Mesenchymal stem cell (in vitro differentiated cells and primary cell): ENCODE measurements at regions not wholly inside any gene's neighbourhood (a gene's known extent, or its start where the extent isn't known, plus 50 kb on each side); places are given as distances from the start of the nearest gene placed in this dataset.

Source experiments
- DNase-seq: peaks from one replicate; pipeline ENCODE4 v3.0.0-alpha.2; 2013
- H2AFZ ChIP-seq: one replicate; pipeline ENCODE4 v1.6.1; 2013; ENCODE audit warnings: low read depth, mild to moderate bottlenecking, control low read depth, inconsistent platforms, low read length, moderate library complexity
- H2AK5ac ChIP-seq: 2 replicates; pipeline ENCODE4 v1.6.1; 2013; ENCODE audit warnings: low read length, moderate library complexity, mild to moderate bottlenecking, inconsistent platforms; ENCODE audit not compliant: severe bottlenecking
- H2BK120ac ChIP-seq: one replicate; pipeline ENCODE4 v1.6.1; 2013; ENCODE audit warnings: low read depth, mild to moderate bottlenecking, inconsistent platforms, low read length, moderate library complexity
- H2BK12ac ChIP-seq, 2 experiments: one replicate each; pipeline ENCODE4 v1.6.1; 2013; ENCODE audit warnings: inconsistent platforms in 2 of 2, low read length in 2 of 2, mild to moderate bottlenecking in 2 of 2, moderate library complexity in 2 of 2, control low read depth in 1 of 2
- H2BK15ac ChIP-seq: one replicate; pipeline ENCODE4 v1.6.1; 2013; ENCODE audit warnings: mild to moderate bottlenecking, low read depth, inconsistent platforms; ENCODE audit not compliant: poor library complexity, severe bottlenecking
- H2BK5ac ChIP-seq: 2 replicates; pipeline ENCODE4 v1.6.1; 2013; ENCODE audit warnings: low read depth, mild to moderate bottlenecking, low read length, control low read depth, inconsistent platforms; ENCODE audit not compliant: poor library complexity, severe bottlenecking
- H3K14ac ChIP-seq, 2 experiments: one replicate each; pipeline ENCODE4 v1.6.1; 2013; ENCODE audit warnings: inconsistent platforms in 2 of 2, low read length in 2 of 2, control low read depth in 1 of 2, mild to moderate bottlenecking in 1 of 2, moderate library complexity in 1 of 2
- H3K18ac ChIP-seq, 2 experiments: one replicate each; pipeline ENCODE4 v1.6.1; 2013; ENCODE audit warnings: inconsistent platforms in 2 of 2, low read length in 2 of 2, control low read depth in 1 of 2, low read depth in 1 of 2, mild to moderate bottlenecking in 1 of 2
- H3K23ac ChIP-seq, 2 experiments: one replicate each; pipeline ENCODE4 v1.6.1; 2013; ENCODE audit warnings: inconsistent platforms in 2 of 2, low read length in 2 of 2, mild to moderate bottlenecking in 2 of 2, moderate library complexity in 2 of 2, control low read depth in 1 of 2
- H3K27ac ChIP-seq: 2 replicates; pipeline ENCODE4 v1.5.1; 2013; ENCODE audit warnings: mild to moderate bottlenecking, moderate library complexity, low read length, control low read depth, inconsistent platforms; ENCODE audit not compliant: poor library complexity, severe bottlenecking
- H3K27me3 ChIP-seq, 2 experiments: 2 replicates each; pipeline versions ENCODE4 v1.6.1 to v1.7.0; 2013; ENCODE audit warnings: low read length in 2 of 2, mild to moderate bottlenecking in 2 of 2, moderate library complexity in 2 of 2, control low read depth in 1 of 2, inconsistent platforms in 1 of 2; ENCODE audit not compliant: control insufficient read depth in 1 of 2, insufficient read depth in 1 of 2
- H3K36me3 ChIP-seq, 2 experiments: 2 replicates each; pipeline versions ENCODE4 v1.6.1 to v1.7.0; 2013; ENCODE audit warnings: low read length in 2 of 2, control low read depth in 1 of 2, inconsistent platforms in 1 of 2, low read depth in 1 of 2, mild to moderate bottlenecking in 1 of 2; ENCODE audit not compliant: insufficient read depth in 2 of 2, control insufficient read depth in 1 of 2
- H3K4ac ChIP-seq, 2 experiments: one replicate each; pipeline ENCODE4 v1.6.1; 2013; ENCODE audit warnings: inconsistent platforms in 2 of 2, low read length in 2 of 2, mild to moderate bottlenecking in 2 of 2, moderate library complexity in 2 of 2, control low read depth in 1 of 2, low read depth in 1 of 2
- H3K4me1 ChIP-seq: 2 replicates; pipeline ENCODE4 v1.6.1; 2013; ENCODE audit warnings: low read depth, low read length, control low read depth; ENCODE audit not compliant: control insufficient read depth, insufficient read depth
- H3K4me2 ChIP-seq: 2 replicates; pipeline ENCODE4 v1.6.1; 2013; ENCODE audit warnings: low read length, mild to moderate bottlenecking, inconsistent platforms; ENCODE audit not compliant: poor library complexity, severe bottlenecking
- H3K4me3 ChIP-seq, 2 experiments: 2 replicates each; pipeline versions ENCODE4 v1.5.1 to v1.7.0; 2013; ENCODE audit warnings: low read length in 2 of 2, mild to moderate bottlenecking in 2 of 2, control low read depth in 1 of 2, low read depth in 1 of 2; ENCODE audit not compliant: insufficient read depth in 1 of 2
- H3K79me1 ChIP-seq: replicated peaks from 2 replicates; pipeline ENCODE4 v1.6.1; 2013; ENCODE audit warnings: mild to moderate bottlenecking, control low read depth, low read length, inconsistent platforms; ENCODE audit not compliant: poor library complexity, severe bottlenecking
- H3K9ac ChIP-seq: 2 replicates; pipeline ENCODE4 v1.7.0; 2013; ENCODE audit warnings: mild to moderate bottlenecking, low read length, moderate library complexity
- H3K9me3 ChIP-seq: 2 replicates; pipeline ENCODE4 v1.7.0; 2013; ENCODE audit warnings: mild to moderate bottlenecking, low read length; ENCODE audit not compliant: control insufficient read depth
- H4K8ac ChIP-seq: one replicate; pipeline ENCODE4 v1.6.1; 2013; ENCODE audit warnings: inconsistent platforms, mild to moderate bottlenecking, low read length, moderate library complexity
- H4K91ac ChIP-seq: one replicate; pipeline ENCODE4 v1.6.1; 2013; ENCODE audit warnings: mild to moderate bottlenecking, low read length, inconsistent platforms
- WGBS: methylation state at CpG from one replicate; pipeline ENCODE4 v1.1.7; 2013; ENCODE audit warnings: mixed read lengths; 5-methylcytosine and 5-hydroxymethylcytosine counted together

GRCh38 chr3:80366808-80367548, 599.2 kb upstream of the ROBO1 start:
- Histone ChIP-seq H3K4ac (no peak overlapping the region), H3K4me3 (no peak overlapping the region), H3K23ac (no peak overlapping the region), H3K9me3 (no peaks in the 10 kb centered on the region), H3K18ac (no peak overlapping the region), H4K8ac (no peak overlapping the region), H2BK15ac (no peak overlapping the region), H2BK12ac (no peak overlapping the region), H4K91ac (no peak overlapping the region), H3K4me1 (no peaks in the 10 kb centered on the region), H2AK5ac (no peak overlapping the region), H3K14ac (no peak overlapping the region), H3K4me2 (no peak overlapping the region), H3K36me3 (no peaks in the 10 kb centered on the region), H3K9ac (no peak overlapping the region), H3K79me1 (no peaks in the 10 kb centered on the region), H3K27ac (no peak overlapping the region), H2BK5ac (no peak overlapping the region), H3K27me3 (no peaks in the 10 kb centered on the region), H2AFZ (no peak overlapping the region), H2BK120ac (no peak overlapping the region)
- DNase-seq, result no peak
- WGBS, result 78% methylated on average over 9 of the region's 9 CpGs

GRCh38 chr3:80357761-80358160, 590.0 kb upstream of the ROBO1 start:
- H3K23ac ChIP-seq, result no peak overlapping the region
- no peak overlapping the region for H2BK120ac ChIP-seq
- no peaks in the 10 kb centered on the region for H3K4me1 ChIP-seq
- no peak overlapping the region for H2BK12ac ChIP-seq
- H3K18ac ChIP-seq, result no peak overlapping the region
- no peak overlapping the region for H2AK5ac ChIP-seq
- DNase-seq, result no peak
- H2AFZ ChIP-seq, result no peak overlapping the region
- H3K4ac ChIP-seq, result no peak overlapping the region
- no peak overlapping the region for H4K8ac ChIP-seq
- H3K27me3 ChIP-seq, result no peaks in the 10 kb centered on the region
- no peak overlapping the region for H3K4me2 ChIP-seq
- H3K9ac ChIP-seq, result no peak overlapping the region
- H3K36me3 ChIP-seq, result no peaks in the 10 kb centered on the region
- no peak overlapping the region for H2BK5ac ChIP-seq
- no peak overlapping the region for H3K4me3 ChIP-seq
- no peaks in the 10 kb centered on the region for H3K9me3 ChIP-seq
- H3K27ac ChIP-seq, result no peak overlapping the region
- no peak overlapping the region for H4K91ac ChIP-seq
- no peak overlapping the region for H2BK15ac ChIP-seq
- H3K79me1 ChIP-seq, result no peaks in the 10 kb centered on the region
- H3K14ac ChIP-seq, result no peak overlapping the region

DNA sequence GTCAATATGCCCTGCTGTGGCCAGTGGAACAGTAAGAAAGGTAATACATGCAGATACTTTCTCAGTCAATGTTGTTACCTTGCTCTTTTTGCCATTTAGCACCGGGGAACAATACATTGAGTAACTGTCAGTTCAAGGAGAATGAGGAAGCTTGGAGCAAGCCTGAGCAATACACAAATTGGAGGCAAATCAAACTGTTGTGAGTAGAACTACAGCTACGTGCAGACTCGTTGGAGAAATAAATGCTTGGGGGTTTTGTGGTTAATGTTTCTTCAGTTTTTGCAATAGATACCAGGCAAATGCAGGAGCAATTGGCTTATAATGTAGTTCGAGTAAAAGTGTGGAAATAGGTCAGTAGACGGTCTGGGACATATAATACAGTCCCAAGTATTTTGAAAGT, 587.3 kb upstream of the ROBO1 start:
- Histone ChIP-seq H3K27ac (no peak overlapping the region), H3K9ac (no peak overlapping the region), H3K4me2 (no peak overlapping the region), H3K79me1 (no peaks in the 10 kb centered on the region), H3K4ac (no peak overlapping the region), H2BK120ac (no peak overlapping the region), H3K9me3 (no peaks in the 10 kb centered on the region), H2BK12ac (no peak overlapping the region), H2BK15ac (no peak overlapping the region), H3K14ac (no peak overlapping the region), H4K8ac (no peak overlapping the region), H4K91ac (no peak overlapping the region), H2BK5ac (no peak overlapping the region), H3K4me1 (no peaks in the 10 kb centered on the region), H2AK5ac (no peak overlapping the region), H3K18ac (no peak overlapping the region), H3K4me3 (no peak overlapping the region), H2AFZ (no peak overlapping the region), H3K36me3 (no peaks in the 10 kb centered on the region), H3K23ac (no peak overlapping the region), H3K27me3 (no peaks in the 10 kb centered on the region)
- WGBS, result 74% methylated on average over 5 of the region's 5 CpGs
- no peak for DNase-seq

- DNase-seq, result no peak
- H3K14ac ChIP-seq, result no peak overlapping the region
- H4K8ac ChIP-seq, result no peak overlapping the region
- no peak overlapping the region for H3K27ac ChIP-seq
- H3K4me1 ChIP-seq, result no peaks in the 10 kb centered on the region
- H3K4me2 ChIP-seq, result no peak overlapping the region
- no peak overlapping the region for H2BK5ac ChIP-seq
- H3K9me3 ChIP-seq, result no peaks in the 10 kb centered on the region
- no peaks in the 10 kb centered on the region for H3K27me3 ChIP-seq
- no peak overlapping the region for H2AK5ac ChIP-seq
- H3K18ac ChIP-seq, result no peak overlapping the region
- no peak overlapping the region for H3K4me3 ChIP-seq
- H2BK120ac ChIP-seq, result no peak overlapping the region
- no peak overlapping the region for H2AFZ ChIP-seq
- no peaks in the 10 kb centered on the region for H3K36me3 ChIP-seq
- H3K9ac ChIP-seq, result no peak overlapping the region
- no peaks in the 10 kb centered on the region for H3K79me1 ChIP-seq
- no peak overlapping the region for H2BK15ac ChIP-seq
- no peak overlapping the region for H2BK12ac ChIP-seq
- no peak overlapping the region for H3K4ac ChIP-seq
- no peak overlapping the region for H4K91ac ChIP-seq
- H3K23ac ChIP-seq, result no peak overlapping the region
- 76% methylated on average over 1 of the region's 2 CpGs for WGBS
Observed at GRCh38 chr3:80351201-80351600, 583.4 kb upstream of the ROBO1 start.
